Suprapubic skin (tissue), 4 donors: ENCODE measurements at regions not wholly inside any gene's neighbourhood (a gene's known extent, or its start where the extent isn't known, plus 50 kb on each side); places are given as distances from the start of the nearest gene placed in this dataset.

Source experiments
- DNase-seq, 2 donors: peaks; one replicate each; pipeline ENCODE4 v3.0.0-alpha.2; 2019; ENCODE audit warnings: low spot score in 2 of 2
- H3K27ac ChIP-seq: fragments of 200-600 bp; sonication (generic); one replicate; pipeline ENCODE4 v1.5.1; 2019
- H3K27me3 ChIP-seq: fragments of 200-600 bp; sonication (generic); one replicate; pipeline ENCODE4 v1.5.1; 2019
- H3K36me3 ChIP-seq: fragments of 200-600 bp; sonication (generic); one replicate; pipeline ENCODE4 v1.5.1; 2019
- H3K4me1 ChIP-seq: fragments of 200-600 bp; sonication (generic); one replicate; pipeline ENCODE4 v1.5.1; 2019
- H3K4me3 ChIP-seq: fragments of 200-600 bp; sonication (generic); one replicate; pipeline ENCODE4 v1.5.1; 2019; ENCODE audit warnings: mild to moderate bottlenecking
- H3K9me3 ChIP-seq: fragments of 200-600 bp; sonication (generic); one replicate; pipeline ENCODE4 v1.5.1; 2019
- CTCF ChIP-seq, 2 donors: fragments of 200-600 bp in 1 of 2; fragments of 450-650 bp in 1 of 2; sonication (generic) in 1 of 2; IDR thresholded peaks; one replicate each; pipeline ENCODE4 v1.5.1; 2016 to 2019; ENCODE audit warnings: antibody characterized with exemption in 2 of 2, mild to moderate bottlenecking in 1 of 2, moderate library complexity in 1 of 2
- EP300 ChIP-seq: sonication (generic); formaldehyde crosslinking; IDR thresholded peaks from one replicate; pipeline ENCODE4 v1.6.1; 2017; ENCODE audit warnings: antibody characterized with exemption
- POLR2A ChIP-seq, 2 donors: fragments of 450-650 bp; IDR thresholded peaks; one replicate each; pipeline ENCODE4 v1.6.1; 2017; ENCODE audit warnings: antibody characterized with exemption in 2 of 2, mild to moderate bottlenecking in 2 of 2, moderate library complexity in 2 of 2
- POLR2AphosphoS5 ChIP-seq, 3 donors: sonication (generic); formaldehyde crosslinking; IDR thresholded peaks; one replicate each; pipeline ENCODE4 v1.6.1; 2017; ENCODE audit warnings: antibody characterized with exemption in 3 of 3
- WGBS: methylation state at CpG from one replicate; pipeline ENCODE4 v1.1.5; 2018; 5-methylcytosine and 5-hydroxymethylcytosine counted together

GRCh38 chr16:47806309-47806847, 345.2 kb downstream of the PHKB start:
- H3K9me3 ChIP-seq = no peaks in the 10 kb centered on the region
- H3K36me3 ChIP-seq = no peaks in the 10 kb centered on the region
- H3K4me1 ChIP-seq = no peaks in the 10 kb centered on the region
- TF ChIP-seq EP300 (no peak), POLR2A (IDR thresholded peaks at IDR 0.05) (no peak), CTCF (IDR thresholded peaks at IDR 0.05) (no peak), POLR2AphosphoS5 (IDR thresholded peaks at IDR 0.05) (no peak)
- no peak overlapping the region for H3K27ac ChIP-seq
- no peaks in the 10 kb centered on the region for H3K27me3 ChIP-seq
- no peak overlapping the region for H3K4me3 ChIP-seq
- no peak for DNase-seq
- 80% methylated on average over 10 of the region's 10 CpGs for WGBS

- Histone ChIP-seq H3K36me3 (no peaks in the 10 kb centered on the region), H3K4me1 (no peaks in the 10 kb centered on the region), H3K9me3 (peaks cover 6% of the 10 kb centered on the region), H3K27me3 (no peaks in the 10 kb centered on the region), H3K4me3 (no peak overlapping the region), H3K27ac (no peak overlapping the region)
- DNase-seq = no peak
- WGBS = 6% methylated on average over 3 of the region's 3 CpGs
- no peak for TF ChIP-seq POLR2AphosphoS5 (IDR thresholded peaks at IDR 0.05)
- TF ChIP-seq EP300 = no peak
- no peak for TF ChIP-seq POLR2A (IDR thresholded peaks at IDR 0.05)
- TF ChIP-seq CTCF (IDR thresholded peaks at IDR 0.05) = no peak
Observed at GRCh38 chr16:47787696-47788095, 326.6 kb downstream of the PHKB start.

DNA sequence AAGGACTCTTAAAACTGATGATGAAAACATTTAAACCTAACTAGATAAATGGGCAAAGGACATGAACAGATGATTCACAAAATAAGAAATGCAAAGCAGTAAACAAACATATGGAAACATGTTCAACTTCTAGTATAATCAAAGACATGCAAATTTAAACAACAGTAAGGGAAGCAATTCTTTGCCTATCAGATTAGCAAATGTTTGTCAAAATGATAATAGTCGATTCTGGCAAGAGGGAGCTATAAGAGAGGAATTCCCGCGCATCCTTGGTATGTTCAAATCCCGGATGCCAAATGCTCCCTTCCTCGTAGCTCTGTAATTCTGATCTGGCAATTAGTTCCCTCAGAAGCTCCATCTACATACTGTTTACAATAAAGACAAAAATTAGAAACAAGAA, 320.5 kb downstream of the PHKB start:
- WGBS = 83% methylated on average over 5 of the region's 5 CpGs
- H3K36me3 ChIP-seq = no peaks in the 10 kb centered on the region
- TF ChIP-seq POLR2AphosphoS5 (IDR thresholded peaks at IDR 0.05) = no peak
- no peak for TF ChIP-seq EP300
- no peak for TF ChIP-seq POLR2A (IDR thresholded peaks at IDR 0.05)
- TF ChIP-seq CTCF (IDR thresholded peaks at IDR 0.05) = no peak
- no peak overlapping the region for H3K4me3 ChIP-seq
- H3K9me3 ChIP-seq = no peaks in the 10 kb centered on the region
- H3K4me1 ChIP-seq = peaks cover 3% of the 10 kb centered on the region
- H3K27me3 ChIP-seq = no peaks in the 10 kb centered on the region
- no peak overlapping the region for H3K27ac ChIP-seq
- DNase-seq = no peak

DNA sequence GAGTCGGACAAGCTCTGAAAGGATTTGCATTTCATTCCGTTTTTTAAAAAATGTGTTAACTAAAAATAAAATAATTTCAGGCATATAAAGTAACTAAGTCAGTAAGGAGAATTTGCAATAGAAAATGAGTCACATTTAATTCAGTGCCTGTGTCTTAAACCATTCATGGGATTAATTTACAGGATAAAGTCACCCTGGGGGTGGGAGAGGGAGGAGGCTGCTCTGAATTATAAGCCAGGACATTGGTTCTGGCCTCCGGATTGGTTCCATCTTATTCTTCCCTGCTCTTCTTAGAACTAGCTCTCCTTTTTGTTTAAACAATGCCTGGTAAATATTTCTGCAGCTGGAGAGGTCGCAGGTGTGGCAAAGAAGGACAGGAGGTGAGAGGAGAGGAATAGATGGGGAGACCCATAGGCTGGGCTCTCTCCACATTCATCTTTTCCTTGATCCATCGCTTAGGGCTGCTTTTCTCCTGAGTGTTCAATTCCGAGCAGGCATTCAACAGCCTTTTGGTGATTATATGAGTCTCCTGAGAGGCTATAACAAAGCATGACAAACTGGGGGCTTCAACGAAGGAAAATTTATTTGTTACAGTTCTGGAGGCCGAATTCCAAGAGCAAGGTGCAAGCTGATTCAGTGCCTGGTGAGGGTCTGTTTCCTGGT, 319.2 kb downstream of the PHKB start:
- H3K27ac ChIP-seq = no peak overlapping the region
- no peak overlapping the region for H3K4me3 ChIP-seq
- H3K27me3 ChIP-seq = no peaks in the 10 kb centered on the region
- H3K36me3 ChIP-seq = no peaks in the 10 kb centered on the region
- WGBS = 78% methylated on average over 8 of the region's 8 CpGs
- DNase-seq = no peak
- TF ChIP-seq EP300 = no peak
- TF ChIP-seq POLR2A (IDR thresholded peaks at IDR 0.05) = no peak
- peaks cover 3% of the 10 kb centered on the region for H3K4me1 ChIP-seq
- no peaks in the 10 kb centered on the region for H3K9me3 ChIP-seq

DNA sequence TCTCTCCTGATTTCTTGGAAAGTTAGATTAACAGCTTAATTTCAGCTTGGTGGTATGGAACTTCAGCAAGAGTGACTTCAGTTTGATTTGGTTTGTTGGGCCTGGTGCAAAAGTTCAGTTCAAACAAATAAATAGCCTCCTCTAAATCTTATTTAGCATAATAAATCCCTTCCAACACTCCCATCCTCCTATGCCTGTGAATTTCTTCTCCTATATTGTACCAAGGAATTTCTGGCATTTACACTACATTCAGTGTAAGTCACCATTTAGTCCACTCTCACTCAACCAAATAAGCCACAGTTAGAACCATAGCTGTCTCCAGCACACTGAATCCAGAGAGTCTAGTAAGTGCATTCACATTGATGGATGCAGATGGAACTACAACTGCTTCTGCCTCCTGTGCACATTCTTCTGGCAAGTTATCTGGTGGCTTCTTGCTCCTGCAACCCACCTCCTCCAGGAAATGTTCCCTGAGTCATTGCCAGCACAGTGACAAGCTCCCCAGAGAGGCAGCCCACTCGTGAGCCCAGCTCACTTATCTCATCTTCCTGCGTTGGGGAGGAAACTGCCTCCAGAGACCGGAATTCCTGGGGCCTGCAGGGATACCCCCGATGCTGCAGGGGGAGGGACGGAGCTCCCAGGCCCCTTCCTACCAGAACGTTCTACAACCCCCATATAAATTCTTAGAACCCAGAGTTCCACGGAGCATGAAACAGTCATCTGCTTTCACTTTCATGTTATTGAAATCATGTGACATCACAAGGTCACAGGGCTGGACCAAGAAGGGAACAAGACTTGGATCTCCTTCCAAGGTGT, 318.3 kb downstream of the PHKB start:
- Histone ChIP-seq H3K4me1 (peaks cover 3% of the 10 kb centered on the region), H3K36me3 (no peaks in the 10 kb centered on the region), H3K27me3 (no peaks in the 10 kb centered on the region), H3K9me3 (no peaks in the 10 kb centered on the region), H3K4me3 (peak overlapping the region; percentile 26), H3K27ac (no peak overlapping the region)
- TF ChIP-seq POLR2AphosphoS5 (IDR thresholded peaks at IDR 0.05) (no peak), EP300 (no peak)
- no peak for DNase-seq
- WGBS = 40% methylated on average over 3 of the region's 7 CpGs

- DNase-seq = no peak
- WGBS = 90% methylated on average over 6 of the region's 6 CpGs
- TF ChIP-seq POLR2AphosphoS5 (IDR thresholded peaks at IDR 0.05) (no peak), CTCF (IDR thresholded peaks at IDR 0.05) (no peak), EP300 (no peak), POLR2A (IDR thresholded peaks at IDR 0.05) (no peak)
- Histone ChIP-seq H3K36me3 (no peaks in the 10 kb centered on the region), H3K4me3 (no peak overlapping the region), H3K27ac (no peak overlapping the region), H3K4me1 (peaks cover 3% of the 10 kb centered on the region), H3K9me3 (no peaks in the 10 kb centered on the region), H3K27me3 (no peaks in the 10 kb centered on the region)
Observed at GRCh38 chr16:47778106-47778801, 317.1 kb downstream of the PHKB start.
